ENCODE measurements at regions not wholly inside any gene's neighbourhood (a gene's known extent, or its start where the extent isn't known, plus 50 kb on each side); places are given as distances from the start of the nearest gene placed in this dataset.

DNA sequence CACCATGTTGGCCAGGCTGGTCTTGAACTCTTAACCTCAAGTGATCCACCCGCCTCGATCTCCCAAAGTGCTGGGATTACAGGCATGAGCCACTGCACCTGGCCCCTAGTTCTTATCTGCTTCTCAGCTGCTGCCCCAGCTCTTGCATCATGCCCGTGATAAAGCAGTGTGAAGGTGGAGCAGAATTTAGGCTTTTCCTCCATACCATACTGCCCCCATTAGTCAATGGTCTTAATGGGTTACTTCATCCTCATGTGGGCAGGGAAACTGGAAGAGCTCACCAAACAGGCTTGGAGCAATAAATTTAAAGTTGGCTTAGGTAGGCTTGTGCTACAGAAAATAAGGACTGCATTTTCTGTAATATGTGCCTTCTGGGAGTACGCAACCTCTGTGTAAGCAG lies 636.9 kb upstream of the BOD1L1 start:
- no peak for DNase-seq

DNA sequence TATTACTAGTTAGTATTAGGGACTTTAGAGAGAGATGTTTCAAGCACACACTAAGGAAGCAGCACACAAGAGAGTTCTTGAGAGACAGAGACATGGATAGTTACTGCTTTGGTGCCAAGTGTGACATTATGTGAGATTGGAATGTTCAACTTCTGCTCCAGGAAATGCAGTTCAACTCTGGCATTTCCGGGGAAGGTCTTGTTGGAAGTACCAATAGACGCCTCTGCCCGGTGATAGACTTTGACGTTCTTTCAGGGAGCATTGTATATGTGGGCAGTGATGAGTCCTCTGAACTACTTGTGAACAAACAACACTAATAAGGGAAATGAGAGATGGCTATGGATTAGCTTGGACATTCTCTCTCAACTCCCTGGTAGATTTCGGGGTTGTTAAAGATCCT lies 638.1 kb upstream of the BOD1L1 start:
- DNase-seq, result no peak

DNA sequence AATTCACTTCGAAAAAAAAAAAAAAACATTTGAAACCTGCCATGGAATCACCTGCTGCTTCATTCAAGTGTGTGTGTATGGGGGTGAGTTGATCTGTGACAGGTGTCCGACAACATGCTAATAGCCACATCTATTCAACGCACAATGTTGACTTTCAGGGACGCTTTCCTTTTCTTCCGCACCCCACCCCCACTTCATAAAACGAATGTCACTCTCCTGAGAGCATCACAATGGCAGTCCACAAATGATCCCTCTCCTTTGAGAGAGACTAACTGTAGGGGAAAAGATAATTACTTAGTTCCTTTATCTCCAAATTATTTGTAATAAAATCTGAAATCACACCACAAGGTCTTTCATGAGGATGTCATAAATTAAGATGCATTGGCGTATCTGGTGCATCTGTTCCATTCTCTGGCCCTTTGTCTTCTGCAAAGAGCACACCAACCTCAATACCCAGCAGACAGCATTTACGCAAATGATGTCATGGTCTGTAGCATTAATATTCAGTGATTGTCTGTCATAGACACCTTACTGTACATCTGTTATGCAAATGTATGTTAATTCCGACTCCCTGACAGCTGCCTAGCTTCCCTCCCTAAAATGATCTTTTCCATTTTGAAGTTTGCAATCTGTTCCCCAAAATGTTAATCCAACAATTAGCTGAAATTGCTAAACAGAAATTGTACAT lies 640.0 kb upstream of the BOD1L1 start:
- no peak for DNase-seq

- no peak for DNase-seq
These were observed 642.3 kb upstream of the BOD1L1 start for GRCh38 chr4:14269824-14270223.

DNA sequence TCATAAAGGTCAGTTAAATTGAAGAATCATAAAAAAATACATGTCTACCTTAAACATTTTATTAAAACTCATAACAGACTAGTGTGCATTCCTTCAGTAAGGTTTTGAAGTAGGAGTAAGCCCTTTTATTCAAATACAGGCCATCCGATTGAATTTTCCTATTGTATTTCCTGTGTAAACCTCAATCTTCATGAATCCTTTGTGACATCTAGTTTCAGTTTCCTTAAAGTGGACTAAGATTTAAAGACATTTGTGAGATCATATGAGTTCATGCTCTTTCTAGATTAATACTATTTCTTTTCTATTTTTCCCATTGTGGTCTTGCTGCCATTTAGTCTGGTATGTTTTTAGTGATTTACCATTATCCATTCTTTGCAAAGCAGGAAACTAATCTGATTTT lies 644.7 kb upstream of the BOD1L1 start:
- DNase-seq, result no peak

GRCh38 chr4:14277505-14277904 lies 650.0 kb upstream of the BOD1L1 start:
- DNase-seq, result no peak

DNA sequence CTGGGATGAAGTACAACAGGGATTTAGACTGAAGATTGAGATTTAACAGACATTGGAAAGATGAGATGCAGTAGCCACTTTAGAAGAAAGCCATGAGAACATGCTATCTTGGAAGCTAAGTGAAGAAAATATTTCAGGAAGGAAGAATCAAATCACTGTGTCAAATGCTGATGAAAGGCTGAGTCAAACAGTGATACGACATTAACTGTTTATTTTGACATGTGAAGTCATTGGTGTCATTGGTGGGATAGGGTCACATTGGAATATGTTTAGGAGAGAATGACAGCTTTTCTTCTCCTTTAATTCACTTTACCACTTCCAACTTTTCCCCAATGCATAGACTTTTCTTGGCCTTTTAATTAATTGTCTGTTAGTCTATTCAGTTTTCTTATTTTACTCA lies 653.0 kb upstream of the BOD1L1 start:
- no peak for DNase-seq

- DNase-seq, result no peak
These were observed 657.1 kb upstream of the BOD1L1 start for GRCh38 chr4:14284578-14284977.

DNA sequence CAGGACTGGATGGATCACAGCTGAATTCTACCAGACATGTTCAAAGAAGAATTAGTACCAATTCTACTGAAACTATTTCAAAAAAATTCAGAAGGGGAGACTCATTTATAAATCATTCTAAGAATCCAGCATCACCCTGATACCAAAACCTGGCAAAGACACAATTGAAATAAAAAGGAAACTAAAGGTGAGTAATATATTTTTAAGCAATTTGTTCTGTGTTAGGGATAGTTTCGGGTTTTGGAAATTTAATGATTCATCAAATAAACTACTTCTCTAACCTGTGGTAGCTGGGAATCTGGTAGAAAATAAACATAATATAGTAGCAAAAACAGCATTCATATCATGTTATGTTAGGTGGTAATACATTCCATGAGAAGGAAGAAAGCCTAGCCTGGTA lies 662.2 kb upstream of the BOD1L1 start:
- DNase-seq, result no peak

- DNase-seq, result no peak
These were observed 666.1 kb upstream of the BOD1L1 start for GRCh38 chr4:14293582-14293981.

DNA sequence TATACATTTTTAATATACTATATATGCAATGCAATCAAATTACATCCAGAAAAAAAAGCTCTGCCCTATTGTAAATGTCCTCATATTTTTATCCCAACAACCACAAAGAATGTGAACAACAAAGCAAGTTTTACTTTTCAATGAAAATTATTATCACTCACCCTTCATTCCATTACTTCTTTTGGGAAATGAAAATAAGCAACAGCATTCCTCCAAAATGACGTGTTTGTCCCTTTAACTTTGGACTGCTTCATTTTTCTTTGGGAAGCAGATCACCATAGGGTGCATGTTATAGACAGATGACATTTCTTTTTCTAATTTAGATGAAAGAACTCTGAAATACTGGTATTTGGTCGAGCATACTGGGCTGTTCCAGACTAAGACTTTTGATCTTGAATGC lies 667.1 kb upstream of the BOD1L1 start:
- no peak for DNase-seq

DNA sequence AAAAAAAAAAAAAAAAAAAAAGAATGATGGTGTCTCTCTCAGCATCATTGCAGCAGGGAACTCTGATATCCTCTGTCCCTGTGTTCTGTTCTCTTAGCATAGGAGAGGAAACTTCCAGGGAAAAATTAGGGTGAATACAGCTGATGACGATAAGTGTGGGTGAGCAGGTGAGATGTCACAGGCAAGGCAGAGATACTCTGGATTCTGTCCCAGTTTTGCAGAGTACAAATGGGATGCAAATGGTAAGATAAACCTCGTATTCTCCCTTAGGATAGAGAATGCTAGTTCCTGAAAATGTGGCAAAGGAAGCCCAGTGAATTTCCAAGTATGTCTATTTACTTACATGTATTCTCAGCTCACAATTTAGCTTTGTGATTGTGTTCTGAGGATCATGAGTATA lies 671.6 kb upstream of the BOD1L1 start:
- DNase-seq, result no peak

- no peak for DNase-seq
These were observed 674.5 kb upstream of the BOD1L1 start for GRCh38 chr4:14302021-14302420.

DNA sequence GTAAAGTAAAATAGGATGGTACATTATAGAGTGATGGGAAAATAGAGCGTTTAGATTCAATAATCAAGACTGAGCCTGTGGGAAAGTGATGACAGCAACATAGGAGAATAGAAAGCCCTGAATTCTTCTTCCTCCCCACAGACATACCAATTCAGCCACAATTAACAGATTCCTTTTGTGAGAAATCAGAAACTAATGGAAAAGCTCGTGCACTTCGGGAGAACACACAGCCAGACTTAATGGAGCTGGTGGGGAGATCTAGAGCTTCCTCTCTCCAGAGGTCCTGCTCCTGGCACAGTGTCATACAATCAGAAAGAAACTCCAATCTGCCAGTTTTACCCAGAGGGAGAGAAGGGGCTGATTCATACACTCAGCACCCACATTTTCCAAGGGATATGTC lies 676.3 kb upstream of the BOD1L1 start:
- DNase-seq, result no peak

DNA sequence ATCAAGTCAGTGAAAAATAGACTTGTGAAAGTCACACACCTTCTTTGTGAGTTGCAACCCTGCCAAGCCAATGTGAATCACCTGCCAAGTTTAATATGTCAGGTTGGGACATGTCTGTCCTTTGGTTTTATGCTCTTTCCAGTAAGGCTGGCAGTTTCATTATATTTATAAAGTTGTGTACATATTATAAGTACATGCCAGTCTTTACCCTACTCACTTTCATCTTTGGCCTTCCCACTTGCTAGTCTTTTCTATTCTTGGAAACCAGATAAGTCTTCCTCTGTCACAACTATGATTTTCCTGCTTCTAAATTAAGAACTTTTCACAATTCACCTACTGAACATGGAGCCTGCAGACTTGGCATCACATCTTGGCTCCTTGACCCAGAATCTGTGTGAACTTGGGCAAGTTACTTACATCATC lies 680.7 kb upstream of the BOD1L1 start:
- DNase-seq, result no peak

DNA sequence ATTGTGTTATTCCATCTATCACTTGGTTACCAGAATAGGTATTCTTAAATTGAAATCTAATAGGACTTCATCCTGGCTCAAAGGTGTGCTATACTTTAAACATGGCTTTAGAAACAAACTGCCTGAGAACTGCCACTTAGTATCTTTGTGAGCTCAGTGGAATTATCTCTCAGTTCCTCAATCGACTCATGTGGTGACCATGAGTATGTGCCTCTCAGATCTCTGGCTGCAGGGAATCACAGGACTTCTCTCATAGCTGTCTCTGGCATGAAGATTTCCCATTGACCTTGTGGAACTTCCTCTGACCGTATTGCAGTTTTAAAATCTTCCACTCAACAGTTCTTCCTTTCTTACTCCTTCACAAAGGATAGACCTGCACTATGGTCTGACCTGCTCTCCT lies 681.9 kb upstream of the BOD1L1 start:
- DNase-seq, result no peak

DNA sequence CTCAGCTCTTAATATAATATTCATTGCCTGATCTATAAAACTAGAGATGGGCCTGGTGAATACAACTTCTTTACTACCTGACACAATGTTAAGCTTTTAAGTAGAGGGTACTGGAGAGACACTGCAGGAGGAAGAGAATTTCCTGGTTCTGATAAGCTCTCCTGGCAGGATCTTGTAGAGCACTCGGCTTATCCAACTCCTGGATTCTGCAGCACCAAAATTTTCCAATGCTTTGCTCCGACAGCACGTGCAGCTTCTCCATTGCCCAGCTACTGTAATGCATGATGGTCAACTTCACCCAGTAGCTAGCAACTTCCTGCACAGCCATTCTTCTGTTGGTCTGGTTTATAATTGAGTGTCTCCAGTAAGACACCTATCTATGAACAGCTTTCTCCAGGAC lies 686.2 kb upstream of the BOD1L1 start:
- no peak for DNase-seq

GRCh38 chr4:14315129-14315528 lies 687.2 kb upstream of the CPEB2 start:
- no peak for DNase-seq

- no peak for DNase-seq
These were observed 684.9 kb upstream of the CPEB2 start for GRCh38 chr4:14317351-14317750.

- no peak for DNase-seq
These were observed 683.6 kb upstream of the CPEB2 start for GRCh38 chr4:14318671-14319070.

- no peak for DNase-seq
These were observed 680.6 kb upstream of the CPEB2 start for GRCh38 chr4:14321723-14322122.

DNA sequence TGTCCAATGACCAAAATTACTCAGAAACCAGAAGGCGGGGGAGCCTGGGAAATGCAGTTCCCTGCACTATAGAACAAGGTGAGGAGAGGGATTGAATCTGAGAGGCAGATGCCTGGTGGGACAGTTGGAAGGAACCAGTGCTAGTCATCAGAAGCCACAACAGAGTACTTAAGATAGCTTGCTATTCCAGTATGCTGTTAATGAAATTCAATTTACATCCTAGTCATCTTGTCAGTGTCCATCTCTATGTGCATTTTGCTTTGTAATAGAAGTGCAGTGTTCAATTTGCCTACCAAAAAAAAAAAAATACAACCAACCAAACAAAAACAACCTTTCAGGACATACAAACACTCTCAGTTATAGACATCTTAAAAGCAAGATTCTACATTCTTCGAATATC lies 679.1 kb upstream of the CPEB2 start:
- no peak for DNase-seq

GRCh38 chr4:14329228-14329627 lies 673.1 kb upstream of the CPEB2 start:
- DNase-seq, result no peak

- no peak for DNase-seq
These were observed 668.7 kb upstream of the CPEB2 start for GRCh38 chr4:14333616-14334015.

DNA sequence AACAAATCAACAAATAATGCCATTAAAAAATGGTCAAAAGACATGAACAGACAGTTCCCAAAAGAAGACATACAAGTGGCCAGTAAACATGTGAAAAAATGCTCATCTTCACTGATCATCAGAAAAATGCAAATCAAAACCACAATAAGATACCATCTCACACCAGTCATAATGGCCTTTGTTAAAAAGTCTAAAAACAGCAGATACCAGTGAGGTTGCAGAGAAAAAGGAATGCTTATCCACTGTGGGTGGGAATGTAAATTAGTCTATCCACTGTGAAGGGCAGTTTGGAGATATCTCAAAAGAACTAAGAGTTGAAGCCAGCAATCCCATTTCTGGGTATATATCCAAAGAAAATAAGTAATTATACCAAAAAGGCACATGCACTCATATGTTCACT lies 668.1 kb upstream of the CPEB2 start:
- DNase-seq, result no peak

GRCh38 chr4:14335872-14336271 lies 666.4 kb upstream of the CPEB2 start:
- DNase-seq, result no peak
